Brain microvascular endothelial cell (primary cell): ENCODE measurements at regions not wholly inside any gene's neighbourhood (a gene's known extent, or its start where the extent isn't known, plus 50 kb on each side); places are given as distances from the start of the nearest gene placed in this dataset.

Experiments
- DNase-seq: peaks from one replicate; pipeline ENCODE4 v3.0.0-alpha.2; 2020
- H3K27ac ChIP-seq: fragments of 250-450 bp; sonication (Bioruptor Pico); 2 replicates; pipeline ENCODE4 v1.5.1; 2020; ENCODE audit warnings: mild to moderate bottlenecking, moderate library complexity
- H3K27me3 ChIP-seq: fragments of 250-450 bp; sonication (Bioruptor Pico); replicated peaks from 2 replicates; pipeline ENCODE4 v1.5.1; 2020; ENCODE audit warnings: mild to moderate bottlenecking
- H3K36me3 ChIP-seq: fragments of 250-450 bp; sonication (Bioruptor Pico); replicated peaks from 2 replicates; pipeline ENCODE4 v1.5.1; 2020; ENCODE audit warnings: mild to moderate bottlenecking
- H3K4me3 ChIP-seq: 2 replicates; pipeline ENCODE4 v1.5.1; 2011; ENCODE audit warnings: low read depth, mild to moderate bottlenecking, control low read depth, low read length, moderate library complexity
- in situ Hi-C: cut with HindIII; loops from 2 replicates; pipeline ENCODE4 v1.10.0; 2017; ENCODE audit warnings: low sequenced_read_pairs, low pct_ligation_motif_present
- TF ChIP-seq, protein P1 (sequence below): IDR thresholded peaks from 2 replicates; pipeline ENCODE4 v1.5.1; 2011; ENCODE audit warnings: low read depth, mild to moderate bottlenecking, moderate library complexity, low read length, control low read depth, inconsistent platforms; ENCODE audit errors: missing control alignments

DNA sequence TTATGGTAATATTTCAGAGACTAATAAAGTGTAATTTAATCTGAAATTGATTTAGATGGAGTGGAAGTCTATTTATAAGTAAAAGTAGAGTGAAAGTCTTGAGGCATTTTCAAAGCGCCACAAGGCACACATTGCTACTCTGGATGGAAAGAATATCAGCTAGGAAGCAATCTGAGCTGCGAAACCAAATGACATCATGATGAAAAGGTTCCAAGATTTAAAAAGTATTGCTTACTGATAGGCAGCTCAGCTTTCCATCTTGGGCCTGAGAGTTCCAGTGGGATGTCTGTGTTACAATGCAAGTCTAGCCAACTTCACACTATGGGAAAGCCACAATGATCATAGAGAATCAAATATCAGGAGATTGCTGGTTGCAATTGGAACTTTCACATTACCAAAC is 126.9 kb upstream of the VGLL2 start:
- in situ Hi-C loops = no loop called here
- TF ChIP-seq, protein P1, sequence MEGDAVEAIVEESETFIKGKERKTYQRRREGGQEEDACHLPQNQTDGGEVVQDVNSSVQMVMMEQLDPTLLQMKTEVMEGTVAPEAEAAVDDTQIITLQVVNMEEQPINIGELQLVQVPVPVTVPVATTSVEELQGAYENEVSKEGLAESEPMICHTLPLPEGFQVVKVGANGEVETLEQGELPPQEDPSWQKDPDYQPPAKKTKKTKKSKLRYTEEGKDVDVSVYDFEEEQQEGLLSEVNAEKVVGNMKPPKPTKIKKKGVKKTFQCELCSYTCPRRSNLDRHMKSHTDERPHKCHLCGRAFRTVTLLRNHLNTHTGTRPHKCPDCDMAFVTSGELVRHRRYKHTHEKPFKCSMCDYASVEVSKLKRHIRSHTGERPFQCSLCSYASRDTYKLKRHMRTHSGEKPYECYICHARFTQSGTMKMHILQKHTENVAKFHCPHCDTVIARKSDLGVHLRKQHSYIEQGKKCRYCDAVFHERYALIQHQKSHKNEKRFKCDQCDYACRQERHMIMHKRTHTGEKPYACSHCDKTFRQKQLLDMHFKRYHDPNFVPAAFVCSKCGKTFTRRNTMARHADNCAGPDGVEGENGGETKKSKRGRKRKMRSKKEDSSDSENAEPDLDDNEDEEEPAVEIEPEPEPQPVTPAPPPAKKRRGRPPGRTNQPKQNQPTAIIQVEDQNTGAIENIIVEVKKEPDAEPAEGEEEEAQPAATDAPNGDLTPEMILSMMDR = no peak
- no peak for DNase-seq
- Histone ChIP-seq H3K27me3 (no peaks in the 10 kb centered on the region), H3K36me3 (no peaks in the 10 kb centered on the region), H3K4me3 (no peak overlapping the region), H3K27ac (no peak overlapping the region)

DNA sequence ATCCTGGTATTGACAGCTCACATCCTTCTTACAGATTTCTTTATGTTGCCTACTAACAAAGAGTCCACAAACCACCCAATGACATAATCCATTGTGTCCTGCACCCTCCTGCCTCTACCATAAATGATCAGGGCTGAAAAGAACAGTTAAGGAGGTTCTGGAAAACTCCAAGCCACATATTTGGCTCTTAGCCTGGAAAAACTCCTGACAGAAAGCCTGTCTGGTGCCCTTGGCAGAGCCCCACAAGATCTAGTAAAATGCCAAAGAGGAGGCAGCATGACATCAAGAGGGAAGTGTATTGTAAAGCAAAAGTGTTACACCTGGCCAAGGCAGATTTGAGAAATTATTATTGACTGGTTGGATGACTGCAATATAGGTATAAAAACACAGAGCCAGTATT is 126.4 kb upstream of the VGLL2 start:
- Histone ChIP-seq H3K4me3 (no peak overlapping the region), H3K27ac (no peak overlapping the region), H3K36me3 (no peaks in the 10 kb centered on the region), H3K27me3 (no peaks in the 10 kb centered on the region)
- no peak for DNase-seq
- in situ Hi-C loops = no loop called here
- TF ChIP-seq, protein P1 = no peak

DNA sequence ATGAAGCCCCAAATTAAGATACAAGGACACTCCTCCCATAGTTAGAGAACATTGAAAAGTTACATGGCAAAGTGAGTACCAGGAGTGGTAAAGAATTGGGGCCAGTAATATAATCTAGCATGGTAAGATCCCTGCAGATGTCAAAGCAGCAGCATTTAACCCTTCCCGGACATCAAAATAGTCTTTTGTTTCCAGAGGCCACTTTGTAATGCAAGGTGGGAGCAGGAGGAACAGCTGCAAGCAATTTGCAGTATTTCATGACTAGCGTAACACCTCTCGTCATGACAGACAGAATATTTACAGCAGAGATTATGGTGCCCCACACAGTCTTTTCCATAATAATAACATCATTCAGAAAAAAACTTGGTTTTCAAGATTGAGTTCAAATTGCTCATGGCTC is 123.2 kb upstream of the VGLL2 start:
- H3K4me3 ChIP-seq = no peak overlapping the region
- in situ Hi-C loops = no loop called here
- H3K27ac ChIP-seq = no peak overlapping the region
- DNase-seq = no peak
- H3K27me3 ChIP-seq = no peaks in the 10 kb centered on the region
- TF ChIP-seq, protein P1 = no peak
- no peaks in the 10 kb centered on the region for H3K36me3 ChIP-seq

DNA sequence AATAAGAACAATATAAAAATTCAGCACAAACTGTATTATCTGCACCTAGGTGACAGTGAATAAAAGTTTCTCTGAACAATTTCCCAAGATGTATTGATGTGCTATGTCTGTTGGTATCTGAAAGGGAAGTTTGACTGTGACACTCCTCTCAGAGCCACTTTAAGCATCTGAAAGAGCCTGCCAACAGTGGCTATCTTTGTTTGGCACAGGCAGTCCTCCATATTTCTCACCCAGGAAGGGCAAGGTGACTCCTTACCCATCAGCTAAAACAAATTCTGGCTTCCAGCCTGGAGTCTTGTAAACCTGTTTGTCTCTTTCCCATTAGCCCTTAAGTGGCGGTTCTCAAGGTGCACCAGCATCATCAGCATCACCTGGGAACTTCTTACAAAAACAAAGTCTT is 122.4 kb upstream of the VGLL2 start:
- in situ Hi-C loops = no loop called here
- H3K4me3 ChIP-seq = no peak overlapping the region
- no peak overlapping the region for H3K27ac ChIP-seq
- TF ChIP-seq, protein P1 = no peak
- H3K27me3 ChIP-seq = no peaks in the 10 kb centered on the region
- no peak for DNase-seq
- H3K36me3 ChIP-seq = no peaks in the 10 kb centered on the region

- in situ Hi-C loops = no loop called here
Measured at GRCh38 chr6:117143647-117144046, 121.7 kb upstream of the VGLL2 start.

GRCh38 chr6:117145940-117146339 is 119.4 kb upstream of the VGLL2 start:
- in situ Hi-C loops = no loop called here
- Histone ChIP-seq H3K27me3 (no peaks in the 10 kb centered on the region), H3K36me3 (no peaks in the 10 kb centered on the region), H3K4me3 (no peak overlapping the region), H3K27ac (no peak overlapping the region)
- TF ChIP-seq, protein P1 = no peak
- DNase-seq = no peak

More at GRCh38 chr6:117143647-117144046, 121.7 kb upstream of the VGLL2 start:
- Histone ChIP-seq H3K4me3 (no peak overlapping the region), H3K27me3 (no peaks in the 10 kb centered on the region), H3K27ac (no peak overlapping the region), H3K36me3 (no peaks in the 10 kb centered on the region)
- TF ChIP-seq, protein P1 = no peak
- no peak for DNase-seq
